GM20000 (cell line): ENCODE measurements at regions not wholly inside any gene's neighbourhood (a gene's known extent, or its start where the extent isn't known, plus 50 kb on each side); places are given as distances from the start of the nearest gene placed in this dataset.
"Not testable (repeated sequence)": the region's sequence is repeated elsewhere in the genome, so short reads cannot be mapped to it uniquely, and the experiment has no call there.

Source experiments
- DNase-seq: peaks from one replicate; pipeline ENCODE4 v3.0.0; 2012; ENCODE audit warnings: low spot score
- CTCF ChIP-seq: IDR thresholded peaks from 2 replicates; pipeline ENCODE4 v1.5.1; 2012; ENCODE audit warnings: mild to moderate bottlenecking, control low read depth; ENCODE audit errors: extremely low read depth, missing control alignments

GRCh38 chr2:142422769-142423168, 292.0 kb upstream of the LRP1B start:
- no peak for DNase-seq
- no peak for TF ChIP-seq CTCF

- no peak for TF ChIP-seq CTCF
Observed at GRCh38 chr2:142422041-142422440, 291.2 kb upstream of the LRP1B start.

GRCh38 chr2:142418699-142419098, 287.9 kb upstream of the LRP1B start:
- not testable (repeated sequence) for DNase-seq

More at GRCh38 chr2:142422041-142422440, 291.2 kb upstream of the LRP1B start:
- DNase-seq = no peak

GRCh38 chr2:142416996-142417395, 286.2 kb upstream of the LRP1B start:
- no peak for TF ChIP-seq CTCF
- no peak for DNase-seq

GRCh38 chr2:142415461-142415860, 284.6 kb upstream of the LRP1B start:
- no peak for DNase-seq

GRCh38 chr2:142398212-142398611, 267.4 kb upstream of the LRP1B start:
- no peak for DNase-seq
- TF ChIP-seq CTCF = no peak

More at GRCh38 chr2:142415461-142415860, 284.6 kb upstream of the LRP1B start:
- no peak for TF ChIP-seq CTCF

- no peak for TF ChIP-seq CTCF
- DNase-seq = no peak
Observed at GRCh38 chr2:142395291-142395690, 264.5 kb upstream of the LRP1B start.

GRCh38 chr2:142380372-142380771, 249.6 kb upstream of the LRP1B start:
- no peak for DNase-seq
- no peak for TF ChIP-seq CTCF

GRCh38 chr2:142362069-142362468, 231.3 kb upstream of the LRP1B start:
- not testable (repeated sequence) for DNase-seq
